Superior temporal gyrus (tissue), 1 donor: ENCODE measurements at regions not wholly inside any gene's neighbourhood (a gene's known extent, or its start where the extent isn't known, plus 50 kb on each side); places are given as distances from the start of the nearest gene placed in this dataset.

Experiments
- DNase-seq: peaks from one replicate; pipeline ENCODE4 v3.0.0-alpha.2; 2016; ENCODE audit errors: extremely low spot score

GRCh38 chr3:130260918-130261317 lies 84.6 kb upstream of the COL6A5 start:
- no peak for DNase-seq

- no peak for DNase-seq
Measured at GRCh38 chr3:130263708-130264107, 81.8 kb upstream of the COL6A5 start.

- no peak for DNase-seq
Measured at GRCh38 chr3:130266817-130267216, 78.7 kb upstream of the COL6A5 start.

- peak; percentile 83 for DNase-seq
Measured at GRCh38 chr3:130276203-130276803, 69.2 kb upstream of the COL6A5 start.

GRCh38 chr3:130288670-130289069 lies 56.8 kb upstream of the COL6A5 start:
- DNase-seq, result no peak

GRCh38 chr3:130291148-130291547 lies 54.3 kb upstream of the COL6A5 start:
- no peak for DNase-seq

GRCh38 chr3:130293247-130293646 lies 52.2 kb upstream of the COL6A5 start:
- DNase-seq, result no peak
